ENCODE measurements at regions not wholly inside any gene's neighbourhood (a gene's known extent, or its start where the extent isn't known, plus 50 kb on each side); places are given as distances from the start of the nearest gene placed in this dataset.

DNA sequence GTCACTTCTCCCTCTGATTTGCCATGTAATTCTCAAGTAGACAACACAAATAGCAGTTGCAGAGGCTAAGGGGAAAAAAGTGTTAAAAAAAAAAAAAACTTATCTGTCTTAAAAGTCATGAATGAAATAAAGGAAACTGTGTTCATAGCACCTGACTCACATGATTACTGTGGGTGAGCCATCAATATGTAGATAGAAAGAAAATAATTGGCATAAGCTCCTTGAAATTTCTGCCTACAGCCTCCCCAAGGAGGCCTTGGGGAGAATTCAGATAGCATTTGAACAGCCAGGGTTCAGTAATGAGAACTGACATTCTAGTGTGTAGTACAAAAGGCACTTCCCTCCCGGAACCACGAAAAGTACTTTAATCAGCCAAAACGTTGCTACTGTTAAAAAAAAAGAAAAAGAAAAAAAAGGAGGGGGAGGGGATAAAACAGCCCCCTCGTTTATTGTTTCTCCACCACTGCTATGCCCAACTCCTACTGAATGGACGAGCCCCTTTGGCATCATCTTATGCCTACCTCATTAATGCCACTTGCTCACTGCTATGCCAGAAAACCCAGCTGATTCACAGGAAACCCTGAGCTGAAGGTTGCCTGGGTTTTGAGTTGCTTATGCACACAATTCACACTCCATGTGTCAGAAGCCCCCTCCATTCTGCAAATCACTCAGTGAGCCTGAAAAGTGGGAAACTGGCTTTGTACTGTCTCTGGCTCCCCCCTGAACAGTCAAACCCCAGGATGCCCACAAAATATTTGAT is 65.5 kb upstream of the KLF7 start:
- TF ChIP-seq, protein P1, sequence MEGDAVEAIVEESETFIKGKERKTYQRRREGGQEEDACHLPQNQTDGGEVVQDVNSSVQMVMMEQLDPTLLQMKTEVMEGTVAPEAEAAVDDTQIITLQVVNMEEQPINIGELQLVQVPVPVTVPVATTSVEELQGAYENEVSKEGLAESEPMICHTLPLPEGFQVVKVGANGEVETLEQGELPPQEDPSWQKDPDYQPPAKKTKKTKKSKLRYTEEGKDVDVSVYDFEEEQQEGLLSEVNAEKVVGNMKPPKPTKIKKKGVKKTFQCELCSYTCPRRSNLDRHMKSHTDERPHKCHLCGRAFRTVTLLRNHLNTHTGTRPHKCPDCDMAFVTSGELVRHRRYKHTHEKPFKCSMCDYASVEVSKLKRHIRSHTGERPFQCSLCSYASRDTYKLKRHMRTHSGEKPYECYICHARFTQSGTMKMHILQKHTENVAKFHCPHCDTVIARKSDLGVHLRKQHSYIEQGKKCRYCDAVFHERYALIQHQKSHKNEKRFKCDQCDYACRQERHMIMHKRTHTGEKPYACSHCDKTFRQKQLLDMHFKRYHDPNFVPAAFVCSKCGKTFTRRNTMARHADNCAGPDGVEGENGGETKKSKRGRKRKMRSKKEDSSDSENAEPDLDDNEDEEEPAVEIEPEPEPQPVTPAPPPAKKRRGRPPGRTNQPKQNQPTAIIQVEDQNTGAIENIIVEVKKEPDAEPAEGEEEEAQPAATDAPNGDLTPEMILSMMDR (conservative IDR thresholded peaks at IDR 0.05; ENCODE audit: low read length) = no peak
- no peak for TF ChIP-seq EZH2phosphoT487 (IDR thresholded peaks at IDR 0.05; ENCODE audit: borderline replicate concordance)

Data from Loucy (cell line).